CD14-positive monocyte (primary cell): ENCODE measurements at regions not wholly inside any gene's neighbourhood (a gene's known extent, or its start where the extent isn't known, plus 50 kb on each side); places are given as distances from the start of the nearest gene placed in this dataset.

Experiments used
- DNase-seq, 3 donors: peaks; one replicate each; pipeline ENCODE4 v3.0.0-alpha.2; 2011 to 2022
- H2AFZ ChIP-seq: 2 replicates; pipeline ENCODE4 v1.6.0; 2012; ENCODE audit warnings: mild to moderate bottlenecking, low read depth, low read length, inconsistent platforms; ENCODE audit not compliant: insufficient read depth, poor library complexity, severe bottlenecking
- H3K27ac ChIP-seq, 2 donors: 1 replicate in 1 of 2; 2 replicates in 1 of 2; pipeline ENCODE4 v1.5.1; 2012 to 2013; ENCODE audit warnings: low read length in 2 of 2, control low read depth in 1 of 2, inconsistent platforms in 1 of 2, low read depth in 1 of 2, mild to moderate bottlenecking in 1 of 2
- H3K27me3 ChIP-seq, 2 donors: one replicate each; pipeline versions ENCODE4 v1.6.0 to v1.6.1; 2011 to 2013; ENCODE audit warnings: low read length in 2 of 2; ENCODE audit not compliant: control insufficient read depth in 2 of 2, insufficient read depth in 2 of 2
- H3K36me3 ChIP-seq, 2 donors: replicated peaks in 1 of 2; 1 replicate in 1 of 2; 2 replicates in 1 of 2; pipeline versions ENCODE4 v1.5.1 to v1.6.1; 2012 to 2013; ENCODE audit warnings: low read length in 2 of 2, control low read depth in 1 of 2, inconsistent platforms in 1 of 2, mild to moderate bottlenecking in 1 of 2; ENCODE audit not compliant: insufficient read depth in 2 of 2, control insufficient read depth in 1 of 2
- H3K4me1 ChIP-seq, 2 donors: 1 replicate in 1 of 2; 2 replicates in 1 of 2; pipeline versions ENCODE4 v1.5.1 to v1.6.1; 2012 to 2013; ENCODE audit warnings: low read length in 2 of 2, control low read depth in 1 of 2, inconsistent platforms in 1 of 2, mild to moderate bottlenecking in 1 of 2, moderate library complexity in 1 of 2; ENCODE audit not compliant: insufficient read depth in 2 of 2, control insufficient read depth in 1 of 2
- H3K4me2 ChIP-seq: replicated peaks from 2 replicates; pipeline ENCODE3; 2012; ENCODE audit warnings: low read length, moderate library complexity, mild to moderate bottlenecking; ENCODE audit not compliant: poor library complexity, severe bottlenecking; ENCODE audit errors: extremely low read depth
- H3K4me3 ChIP-seq, 3 experiments: fragments of 200-600 bp in 1 of 3; sonication (generic) in 1 of 3; replicated peaks in 1 of 3; 1 replicate in 2 of 3; 2 replicates in 1 of 3; pipeline ENCODE4 v1.5.1; 2011 to 2013; ENCODE audit warnings: low read length in 3 of 3, mild to moderate bottlenecking in 3 of 3, control low read depth in 2 of 3, low read depth in 2 of 3, inconsistent platforms in 1 of 3, moderate library complexity in 1 of 3
- H3K79me2 ChIP-seq: 2 replicates; pipeline ENCODE4 v1.6.0; 2012; ENCODE audit warnings: mild to moderate bottlenecking, control low read depth, inconsistent platforms, low read length, moderate library complexity; ENCODE audit not compliant: insufficient read depth
- H3K9ac ChIP-seq: 2 replicates; pipeline ENCODE4 v1.6.0; 2017; ENCODE audit warnings: low read length, mild to moderate bottlenecking; ENCODE audit not compliant: insufficient read depth, poor library complexity, severe bottlenecking
- H3K9me3 ChIP-seq, 2 donors: replicated peaks in 1 of 2; 1 replicate in 1 of 2; 2 replicates in 1 of 2; pipeline versions ENCODE4 v1.5.1 to v1.6.1; 2012 to 2013; ENCODE audit warnings: low read length in 2 of 2, control low read depth in 1 of 2; ENCODE audit not compliant: control insufficient read depth in 1 of 2, insufficient read depth in 1 of 2
- H4K20me1 ChIP-seq: 2 replicates; pipeline ENCODE4 v1.6.0; 2012; ENCODE audit warnings: mild to moderate bottlenecking, low read length, control low read depth, moderate library complexity; ENCODE audit not compliant: insufficient read depth
- H3K27ac Mint-ChIP-seq, 7 donors: one replicate each; pipeline ENCODE4 v1.8.0; 2020; ENCODE audit warnings: mild to moderate bottlenecking in 7 of 7, mixed read lengths in 7 of 7, moderate library complexity in 6 of 7, inconsistent platforms in 2 of 7
- H3K27me3 Mint-ChIP-seq, 3 donors: one replicate each; pipeline ENCODE4 v1.8.0; 2021 to 2022; ENCODE audit warnings: low read depth in 3 of 3, mild to moderate bottlenecking in 3 of 3, mixed read lengths in 3 of 3, moderate library complexity in 3 of 3, inconsistent platforms in 1 of 3
- H3K36me3 Mint-ChIP-seq, 2 donors: one replicate each; pipeline ENCODE4 v1.8.0; 2020; ENCODE audit warnings: mixed read lengths in 2 of 2, inconsistent platforms in 1 of 2, mild to moderate bottlenecking in 1 of 2
- H3K4me1 Mint-ChIP-seq: one replicate; pipeline ENCODE4 v1.8.0; 2020; ENCODE audit warnings: mild to moderate bottlenecking, mixed read lengths
- H3K4me3 Mint-ChIP-seq, 2 donors: one replicate each; pipeline ENCODE4 v1.8.0; 2020; ENCODE audit warnings: mild to moderate bottlenecking in 2 of 2, mixed read lengths in 2 of 2, moderate library complexity in 1 of 2
- H3K9me3 Mint-ChIP-seq, 7 donors: one replicate each; pipeline ENCODE4 v1.8.0; 2020 to 2022; ENCODE audit warnings: mixed read lengths in 7 of 7, mild to moderate bottlenecking in 6 of 7, moderate library complexity in 6 of 7, inconsistent platforms in 2 of 7
- CTCF ChIP-seq: fragments of 200-600 bp; IDR thresholded peaks from one replicate; pipeline ENCODE4 v1.8.0; 2022; ENCODE audit warnings: antibody characterized with exemption, mild to moderate bottlenecking
- WGBS: methylation state at CpG from one replicate; pipeline ENCODE4 v1.1.5; 2013; ENCODE audit warnings: missing lambda C conversion rate; ENCODE audit not compliant: insufficient coverage; 5-methylcytosine and 5-hydroxymethylcytosine counted together
- intact Hi-C, 2 donors: fragments of 100-400 bp; cut with micrococcal nuclease; formaldehyde crosslinking; loops; one replicate each; pipeline versions ENCODE4 v1.15.0 to v1.15.1; 2023

GRCh38 chr15:31774045-31774444, 256.3 kb upstream of the CHRNA7 start:
- no peaks in the 10 kb centered on the region for H3K36me3 ChIP-seq
- intact Hi-C loops: no loop called here
- no peak for DNase-seq
- H3K79me2 ChIP-seq: no peaks in the 10 kb centered on the region
- Mint-ChIP-seq H3K4me3 (no peak overlapping the region), H3K36me3 (no peaks in the 10 kb centered on the region), H3K27me3 (peaks cover 2 to 5% (median 4%) of the 10 kb centered on the region in 3 donors), H3K27ac (no peak overlapping the region), H3K4me1 (no peaks in the 10 kb centered on the region), H3K9me3 (peaks cover 0 to 6% (median 0%) of the 10 kb centered on the region in 7 donors)
- H3K4me1 ChIP-seq: no peaks in the 10 kb centered on the region
- H4K20me1 ChIP-seq: no peaks in the 10 kb centered on the region
- no peak overlapping the region for H2AFZ ChIP-seq
- H3K27ac ChIP-seq: no peak overlapping the region
- no peak overlapping the region for H3K9ac ChIP-seq
- 56% methylated on average over 2 of the region's 5 CpGs for WGBS
- H3K9me3 ChIP-seq: no peaks in the 10 kb centered on the region
- no peak for TF ChIP-seq CTCF
- no peak overlapping the region for H3K4me2 ChIP-seq
- H3K27me3 ChIP-seq: no peaks in the 10 kb centered on the region
- no peak overlapping the region for H3K4me3 ChIP-seq

GRCh38 chr15:31776039-31776438, 254.3 kb upstream of the CHRNA7 start:
- no peak overlapping the region for H3K4me3 Mint-ChIP-seq
- H3K27ac Mint-ChIP-seq: no peak overlapping the region
- Histone ChIP-seq H3K27me3 (no peaks in the 10 kb centered on the region), H3K79me2 (no peaks in the 10 kb centered on the region), H3K36me3 (no peaks in the 10 kb centered on the region), H3K9me3 (no peaks in the 10 kb centered on the region), H2AFZ (no peak overlapping the region), H3K4me3 (no peak overlapping the region), H4K20me1 (no peaks in the 10 kb centered on the region), H3K27ac (no peak overlapping the region), H3K9ac (no peak overlapping the region), H3K4me1 (no peaks in the 10 kb centered on the region), H3K4me2 (no peak overlapping the region)
- no peak for DNase-seq
- no peaks in the 10 kb centered on the region for H3K4me1 Mint-ChIP-seq
- H3K27me3 Mint-ChIP-seq: peaks cover 1 to 5% (median 2%) of the 10 kb centered on the region in 3 donors
- no peaks in the 10 kb centered on the region for H3K36me3 Mint-ChIP-seq
- TF ChIP-seq CTCF: no peak
- 92% methylated on average over 5 of the region's 9 CpGs for WGBS
- H3K9me3 Mint-ChIP-seq: peaks cover 0 to 6% (median 0%) of the 10 kb centered on the region in 7 donors
- intact Hi-C loops: no loop called here
